ENCODE measurements at regions not wholly inside any gene's neighbourhood (a gene's known extent, or its start where the extent isn't known, plus 50 kb on each side); places are given as distances from the start of the nearest gene placed in this dataset.

DNA sequence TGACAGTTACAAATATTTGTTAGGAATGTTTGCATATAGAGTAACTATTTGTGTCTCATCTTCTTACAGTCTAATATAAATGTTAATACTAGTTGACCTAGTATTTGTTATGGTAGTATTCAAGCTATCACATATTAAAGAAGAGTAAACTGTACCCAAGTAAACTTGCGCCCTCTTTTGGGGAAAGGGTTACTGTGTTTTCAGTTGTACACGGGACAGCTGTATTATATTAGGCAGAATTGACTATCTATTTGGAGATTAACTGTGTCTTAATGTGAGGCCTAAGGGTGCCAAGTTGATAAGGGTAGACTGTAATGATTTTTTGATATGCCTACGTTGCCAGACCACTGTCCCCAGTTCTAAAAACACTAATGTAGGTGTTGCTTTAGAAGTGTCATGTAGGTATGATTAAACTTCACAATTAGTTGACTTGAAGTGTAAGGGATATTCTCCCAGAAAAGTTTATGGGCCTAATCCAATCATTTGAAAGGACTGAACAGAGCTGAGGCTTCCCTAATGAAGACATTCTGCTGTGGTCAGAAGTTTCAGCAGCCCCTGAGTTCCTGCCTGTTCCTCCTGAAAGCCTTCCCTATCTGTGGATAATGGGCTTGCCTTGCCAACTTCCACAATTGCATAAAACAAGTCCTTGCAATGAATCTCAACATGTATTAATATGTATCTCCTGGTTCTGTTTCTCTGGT, 172.8 kb upstream of the CXCL13 start:
- Histone ChIP-seq H3K9me3 (no peaks in the 10 kb centered on the region), H3K36me3 (no peaks in the 10 kb centered on the region), H3K27ac (peak overlapping the region; percentile 55 to 67), H3K4me3 (peak overlapping the region; percentile 19), H3K4me1 (ENCODE audit: control insufficient read depth in 1 of 2, low read depth in 2 of 2) (peaks cover 5 to 28% of the 10 kb centered on the region in 2 donors), H3K27me3 (replicated peaks; ENCODE audit: insufficient read depth) (no peaks in the 10 kb centered on the region)
- no peak for ATAC-seq (ENCODE audit: insufficient number of reproducible peaks, low FRiP score, low read depth)
- TF ChIP-seq, protein P1, sequence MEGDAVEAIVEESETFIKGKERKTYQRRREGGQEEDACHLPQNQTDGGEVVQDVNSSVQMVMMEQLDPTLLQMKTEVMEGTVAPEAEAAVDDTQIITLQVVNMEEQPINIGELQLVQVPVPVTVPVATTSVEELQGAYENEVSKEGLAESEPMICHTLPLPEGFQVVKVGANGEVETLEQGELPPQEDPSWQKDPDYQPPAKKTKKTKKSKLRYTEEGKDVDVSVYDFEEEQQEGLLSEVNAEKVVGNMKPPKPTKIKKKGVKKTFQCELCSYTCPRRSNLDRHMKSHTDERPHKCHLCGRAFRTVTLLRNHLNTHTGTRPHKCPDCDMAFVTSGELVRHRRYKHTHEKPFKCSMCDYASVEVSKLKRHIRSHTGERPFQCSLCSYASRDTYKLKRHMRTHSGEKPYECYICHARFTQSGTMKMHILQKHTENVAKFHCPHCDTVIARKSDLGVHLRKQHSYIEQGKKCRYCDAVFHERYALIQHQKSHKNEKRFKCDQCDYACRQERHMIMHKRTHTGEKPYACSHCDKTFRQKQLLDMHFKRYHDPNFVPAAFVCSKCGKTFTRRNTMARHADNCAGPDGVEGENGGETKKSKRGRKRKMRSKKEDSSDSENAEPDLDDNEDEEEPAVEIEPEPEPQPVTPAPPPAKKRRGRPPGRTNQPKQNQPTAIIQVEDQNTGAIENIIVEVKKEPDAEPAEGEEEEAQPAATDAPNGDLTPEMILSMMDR (IDR thresholded peaks at IDR 0.05) = no peak
- DNase-seq (ENCODE audit: low spot score) = no peak

DNA sequence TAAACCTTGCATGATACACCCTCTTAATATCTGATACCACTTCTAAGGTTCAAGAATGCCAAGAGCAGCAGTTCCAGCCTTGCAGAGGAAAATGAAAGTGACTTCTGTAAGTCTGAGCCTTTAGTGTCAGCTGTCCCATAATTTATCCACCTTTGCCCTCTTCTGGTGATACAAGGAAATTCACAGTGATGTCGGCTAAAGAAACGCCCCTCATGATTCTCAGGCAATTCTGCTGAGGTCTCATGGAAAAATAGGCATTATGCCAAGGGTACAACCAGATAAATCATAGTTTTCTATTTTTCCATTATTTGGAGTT, 172.2 kb upstream of the CXCL13 start:
- Histone ChIP-seq H3K9me3 (no peaks in the 10 kb centered on the region), H3K4me3 (peak overlapping the region; percentile 19), H3K4me1 (ENCODE audit: control insufficient read depth in 1 of 2, low read depth in 2 of 2) (peaks cover 5 to 28% of the 10 kb centered on the region in 2 donors), H3K36me3 (no peaks in the 10 kb centered on the region), H3K27ac (peak overlapping the region; percentile 55 to 67), H3K27me3 (replicated peaks; ENCODE audit: insufficient read depth) (no peaks in the 10 kb centered on the region)
- DNase-seq (ENCODE audit: low spot score) (no peak), ATAC-seq (ENCODE audit: insufficient number of reproducible peaks, low FRiP score, low read depth) (peak; percentile 63)
- TF ChIP-seq, protein P1 (IDR thresholded peaks at IDR 0.05) = peak; percentile 66

- DNase-seq (ENCODE audit: low spot score) (no peak), ATAC-seq (ENCODE audit: insufficient number of reproducible peaks, low FRiP score, low read depth) (peak; percentile 71)
- H3K4me1 ChIP-seq (ENCODE audit: control insufficient read depth in 1 of 2, low read depth in 2 of 2) = peaks cover 5 to 28% of the 10 kb centered on the region in 2 donors
- TF ChIP-seq, protein P1 (IDR thresholded peaks at IDR 0.05) = no peak
- no peaks in the 10 kb centered on the region for H3K36me3 ChIP-seq
- no peaks in the 10 kb centered on the region for H3K9me3 ChIP-seq
- H3K27ac ChIP-seq = peak overlapping the region; percentile 55 to 67
- H3K4me3 ChIP-seq = no peak overlapping the region
- H3K27me3 ChIP-seq (replicated peaks; ENCODE audit: insufficient read depth) = no peaks in the 10 kb centered on the region
Measured at GRCh38 chr4:77434299-77435092, 171.1 kb upstream of the CXCL13 start.

GRCh38 chr4:77437079-77437478, 168.5 kb upstream of the CXCL13 start:
- no peak for DNase-seq (ENCODE audit: low spot score)
- H3K36me3 ChIP-seq = no peaks in the 10 kb centered on the region
- TF ChIP-seq, protein P1 (IDR thresholded peaks at IDR 0.05) = no peak
- H3K9me3 ChIP-seq = no peaks in the 10 kb centered on the region
- H3K4me1 ChIP-seq (ENCODE audit: control insufficient read depth in 1 of 2, low read depth in 2 of 2) = peaks cover 5 to 28% of the 10 kb centered on the region in 2 donors
- H3K27ac ChIP-seq = no peak overlapping the region
- no peak overlapping the region for H3K4me3 ChIP-seq
- no peak for ATAC-seq (ENCODE audit: insufficient number of reproducible peaks, low FRiP score, low read depth)
- no peaks in the 10 kb centered on the region for H3K27me3 ChIP-seq (replicated peaks; ENCODE audit: insufficient read depth)

- no peaks in the 10 kb centered on the region for H3K27me3 ChIP-seq (replicated peaks; ENCODE audit: insufficient read depth)
- H3K4me1 ChIP-seq (ENCODE audit: control insufficient read depth in 1 of 2, low read depth in 2 of 2) = peaks cover 0 to 19% of the 10 kb centered on the region in 2 donors
- DNase-seq (ENCODE audit: low spot score) (no peak), ATAC-seq (ENCODE audit: insufficient number of reproducible peaks, low FRiP score, low read depth) (no peak)
- H3K9me3 ChIP-seq = no peaks in the 10 kb centered on the region
- TF ChIP-seq, protein P1 (IDR thresholded peaks at IDR 0.05) = no peak
- no peak overlapping the region for H3K27ac ChIP-seq
- H3K36me3 ChIP-seq = no peaks in the 10 kb centered on the region
- no peak overlapping the region for H3K4me3 ChIP-seq
Measured at GRCh38 chr4:77438549-77438948, 167.1 kb upstream of the CXCL13 start.

All from thoracic aorta (tissue), 2 donors.